OCI-LY1 (cell line): ENCODE measurements at regions not wholly inside any gene's neighbourhood (a gene's known extent, or its start where the extent isn't known, plus 50 kb on each side); places are given as distances from the start of the nearest gene placed in this dataset.

Source experiments
- H2AFZ ChIP-seq: fragments of 200-600 bp; sonication (generic), shearing (Covaris generic); 2 replicates; pipeline ENCODE4 v1.6.0; 2014; ENCODE audit warnings: antibody characterized with exemption, mild to moderate bottlenecking, low read length
- H3F3A ChIP-seq: fragments of 200-600 bp; sonication (generic), shearing (Covaris generic); 2 replicates; pipeline ENCODE4 v1.6.0; 2014; ENCODE audit warnings: mild to moderate bottlenecking, antibody characterized with exemption, low read length, moderate library complexity; ENCODE audit not compliant: insufficient read depth
- H3K27ac ChIP-seq: fragments of 200-600 bp; sonication (generic); 2 replicates; pipeline ENCODE4 v1.5.1; 2014; ENCODE audit warnings: low read length, mixed run types, mild to moderate bottlenecking, low read depth; ENCODE audit not compliant: poor library complexity, severe bottlenecking
- H3K27me3 ChIP-seq: fragments of 200-600 bp; sonication (generic); 2 replicates; pipeline ENCODE4 v1.6.0; 2014; ENCODE audit warnings: antibody characterized with exemption, mild to moderate bottlenecking, low read length, moderate library complexity; ENCODE audit not compliant: insufficient read depth
- H3K36me3 ChIP-seq: fragments of 200-600 bp; sonication (generic); 2 replicates; pipeline ENCODE4 v1.6.1; 2014; ENCODE audit warnings: mild to moderate bottlenecking, antibody characterized with exemption, low read length, moderate library complexity, mixed read lengths; ENCODE audit not compliant: insufficient read depth
- H3K4me1 ChIP-seq: fragments of 200-600 bp; sonication (generic); 2 replicates; pipeline ENCODE4 v1.5.1; 2014; ENCODE audit warnings: mild to moderate bottlenecking, low read length, moderate library complexity; ENCODE audit not compliant: insufficient read depth, severe bottlenecking
- H3K4me2 ChIP-seq: fragments of 200-600 bp; sonication (generic), shearing (Covaris generic); 2 replicates; pipeline ENCODE4 v1.6.1; 2014; ENCODE audit warnings: low read length
- H3K4me3 ChIP-seq: fragments of 200-600 bp; sonication (generic); 2 replicates; pipeline ENCODE4 v1.5.1; 2014; ENCODE audit warnings: low read length, low read depth, mild to moderate bottlenecking, mixed read lengths; ENCODE audit not compliant: poor library complexity, severe bottlenecking
- H3K79me2 ChIP-seq: fragments of 200-600 bp; shearing (Covaris generic); 2 replicates; pipeline ENCODE4 v1.6.1; 2016; ENCODE audit warnings: mixed run types, low read length, mixed read lengths; ENCODE audit not compliant: insufficient read depth
- H3K9ac ChIP-seq: fragments of 200-600 bp; sonication (generic), shearing (Covaris generic); 2 replicates; pipeline ENCODE4 v1.6.1; 2014; ENCODE audit warnings: mild to moderate bottlenecking, low read length, mixed read lengths
- H3K9me2 ChIP-seq: fragments of 200-600 bp; sonication (generic), shearing (Covaris generic); 2 replicates; pipeline ENCODE4 v1.6.1; 2014; ENCODE audit warnings: low read depth, mild to moderate bottlenecking, low read length, mixed read lengths
- H3K9me3 ChIP-seq: fragments of 200-600 bp; shearing (Covaris generic); 2 replicates; pipeline ENCODE4 v1.6.1; 2014; ENCODE audit warnings: low read length, mixed read lengths
- H4K20me1 ChIP-seq: fragments of 200-600 bp; sonication (generic), shearing (Covaris generic); 2 replicates; pipeline ENCODE4 v1.6.0; 2016; ENCODE audit warnings: mild to moderate bottlenecking, low read length; ENCODE audit not compliant: insufficient read depth
- CTCF ChIP-seq: fragments of 200-600 bp; sonication (generic), shearing (Covaris generic); IDR thresholded peaks from 2 replicates; pipeline ENCODE4 v1.5.1; 2017; ENCODE audit warnings: mild to moderate bottlenecking, antibody characterized with exemption, low read length, moderate library complexity, mixed read lengths
- EZH2 ChIP-seq: fragments of 200-600 bp; sonication (generic), shearing (Covaris generic); IDR thresholded peaks from 2 replicates; pipeline ENCODE4 v1.8.0; 2017; ENCODE audit warnings: borderline replicate concordance, mixed run types, mild to moderate bottlenecking, antibody characterized with exemption, low read length, moderate library complexity, mixed read lengths

- no peaks in the 10 kb centered on the region for H3K4me1 ChIP-seq
- no peaks in the 10 kb centered on the region for H3F3A ChIP-seq
- no peak overlapping the region for H3K4me3 ChIP-seq
- 0 out of 2 replicates have a peak, but pooled peaks cover 5% of the 10 kb centered on the region for H3K27me3 ChIP-seq
- H3K27ac ChIP-seq: no peak overlapping the region
- H3K79me2 ChIP-seq: no peaks in the 10 kb centered on the region
- H3K4me2 ChIP-seq: no peak overlapping the region
- no peak overlapping the region for H2AFZ ChIP-seq
- no peaks in the 10 kb centered on the region; the same call in 1 of the 2 replicates for H3K36me3 ChIP-seq
- H3K9me2 ChIP-seq: no peaks in the 10 kb centered on the region
- no peak overlapping the region for H3K9ac ChIP-seq
- no peaks in the 10 kb centered on the region for H3K9me3 ChIP-seq
- no peak for TF ChIP-seq EZH2
- no peak for TF ChIP-seq CTCF
- no peaks in the 10 kb centered on the region for H4K20me1 ChIP-seq
Measured at GRCh38 chr7:3103614-3104398, 60.1 kb upstream of the CARD11 start.

- H2AFZ ChIP-seq: no peak overlapping the region
- no peak overlapping the region for H3K27ac ChIP-seq
- no peak overlapping the region for H3K4me2 ChIP-seq
- H3K9ac ChIP-seq: no peak overlapping the region
- 0 out of 2 replicates have a peak, but pooled peaks cover 5% of the 10 kb centered on the region for H3K27me3 ChIP-seq
- H3K36me3 ChIP-seq: no peaks in the 10 kb centered on the region; the same call in 1 of the 2 replicates
- H4K20me1 ChIP-seq: no peaks in the 10 kb centered on the region
- no peaks in the 10 kb centered on the region for H3K79me2 ChIP-seq
- no peaks in the 10 kb centered on the region for H3F3A ChIP-seq
- no peaks in the 10 kb centered on the region for H3K9me3 ChIP-seq
- TF ChIP-seq EZH2: no peak
- TF ChIP-seq CTCF: no peak
- no peaks in the 10 kb centered on the region for H3K9me2 ChIP-seq
- no peak overlapping the region for H3K4me3 ChIP-seq
- H3K4me1 ChIP-seq: no peaks in the 10 kb centered on the region
Measured at GRCh38 chr7:3105856-3106255, 62.2 kb upstream of the CARD11 start.

- TF ChIP-seq EZH2 (no peak), CTCF (no peak)
- Histone ChIP-seq H3K9ac (no peak overlapping the region), H3K27me3 (0 out of 2 replicates have a peak, but pooled peaks cover 5% of the 10 kb centered on the region), H3K4me1 (no peaks in the 10 kb centered on the region), H3K9me3 (no peaks in the 10 kb centered on the region), H2AFZ (no peak overlapping the region), H3K36me3 (no peaks in the 10 kb centered on the region; the same call in 1 of the 2 replicates), H3K27ac (no peak overlapping the region), H3K4me3 (no peak overlapping the region), H3F3A (no peaks in the 10 kb centered on the region), H3K79me2 (no peaks in the 10 kb centered on the region), H3K9me2 (no peaks in the 10 kb centered on the region), H4K20me1 (no peaks in the 10 kb centered on the region), H3K4me2 (no peak overlapping the region)
Measured at GRCh38 chr7:3106361-3106826, 62.7 kb upstream of the CARD11 start.
